OCI-LY1 (cell line): ENCODE measurements at regions not wholly inside any gene's neighbourhood (a gene's known extent, or its start where the extent isn't known, plus 50 kb on each side); places are given as distances from the start of the nearest gene placed in this dataset.

Source experiments
- H2AFZ ChIP-seq: fragments of 200-600 bp; sonication (generic), shearing (Covaris generic); 2 replicates; pipeline ENCODE4 v1.6.0; 2014; ENCODE audit warnings: antibody characterized with exemption, mild to moderate bottlenecking, low read length
- H3F3A ChIP-seq: fragments of 200-600 bp; sonication (generic), shearing (Covaris generic); 2 replicates; pipeline ENCODE4 v1.6.0; 2014; ENCODE audit warnings: mild to moderate bottlenecking, antibody characterized with exemption, low read length, moderate library complexity; ENCODE audit not compliant: insufficient read depth
- H3K27ac ChIP-seq: fragments of 200-600 bp; sonication (generic); 2 replicates; pipeline ENCODE4 v1.5.1; 2014; ENCODE audit warnings: low read length, mixed run types, mild to moderate bottlenecking, low read depth; ENCODE audit not compliant: poor library complexity, severe bottlenecking
- H3K27me3 ChIP-seq: fragments of 200-600 bp; sonication (generic); 2 replicates; pipeline ENCODE4 v1.6.0; 2014; ENCODE audit warnings: antibody characterized with exemption, mild to moderate bottlenecking, low read length, moderate library complexity; ENCODE audit not compliant: insufficient read depth
- H3K36me3 ChIP-seq: fragments of 200-600 bp; sonication (generic); 2 replicates; pipeline ENCODE4 v1.6.1; 2014; ENCODE audit warnings: mild to moderate bottlenecking, antibody characterized with exemption, low read length, moderate library complexity, mixed read lengths; ENCODE audit not compliant: insufficient read depth
- H3K4me1 ChIP-seq: fragments of 200-600 bp; sonication (generic); 2 replicates; pipeline ENCODE4 v1.5.1; 2014; ENCODE audit warnings: mild to moderate bottlenecking, low read length, moderate library complexity; ENCODE audit not compliant: insufficient read depth, severe bottlenecking
- H3K4me2 ChIP-seq: fragments of 200-600 bp; sonication (generic), shearing (Covaris generic); 2 replicates; pipeline ENCODE4 v1.6.1; 2014; ENCODE audit warnings: low read length
- H3K4me3 ChIP-seq: fragments of 200-600 bp; sonication (generic); 2 replicates; pipeline ENCODE4 v1.5.1; 2014; ENCODE audit warnings: low read length, low read depth, mild to moderate bottlenecking, mixed read lengths; ENCODE audit not compliant: poor library complexity, severe bottlenecking
- H3K79me2 ChIP-seq: fragments of 200-600 bp; shearing (Covaris generic); 2 replicates; pipeline ENCODE4 v1.6.1; 2016; ENCODE audit warnings: mixed run types, low read length, mixed read lengths; ENCODE audit not compliant: insufficient read depth
- H3K9ac ChIP-seq: fragments of 200-600 bp; sonication (generic), shearing (Covaris generic); 2 replicates; pipeline ENCODE4 v1.6.1; 2014; ENCODE audit warnings: mild to moderate bottlenecking, low read length, mixed read lengths
- H3K9me2 ChIP-seq: fragments of 200-600 bp; sonication (generic), shearing (Covaris generic); 2 replicates; pipeline ENCODE4 v1.6.1; 2014; ENCODE audit warnings: low read depth, mild to moderate bottlenecking, low read length, mixed read lengths
- H3K9me3 ChIP-seq: fragments of 200-600 bp; shearing (Covaris generic); 2 replicates; pipeline ENCODE4 v1.6.1; 2014; ENCODE audit warnings: low read length, mixed read lengths
- H4K20me1 ChIP-seq: fragments of 200-600 bp; sonication (generic), shearing (Covaris generic); 2 replicates; pipeline ENCODE4 v1.6.0; 2016; ENCODE audit warnings: mild to moderate bottlenecking, low read length; ENCODE audit not compliant: insufficient read depth
- CTCF ChIP-seq: fragments of 200-600 bp; sonication (generic), shearing (Covaris generic); IDR thresholded peaks from 2 replicates; pipeline ENCODE4 v1.5.1; 2017; ENCODE audit warnings: mild to moderate bottlenecking, antibody characterized with exemption, low read length, moderate library complexity, mixed read lengths
- EZH2 ChIP-seq: fragments of 200-600 bp; sonication (generic), shearing (Covaris generic); IDR thresholded peaks from 2 replicates; pipeline ENCODE4 v1.8.0; 2017; ENCODE audit warnings: borderline replicate concordance, mixed run types, mild to moderate bottlenecking, antibody characterized with exemption, low read length, moderate library complexity, mixed read lengths

GRCh38 chr1:221900678-221901077 lies 158.8 kb upstream of the DUSP10 start:
- Histone ChIP-seq H3K36me3 (no peaks in the 10 kb centered on the region), H3K4me3 (no peak overlapping the region), H3K9ac (no peak overlapping the region), H3K79me2 (no peaks in the 10 kb centered on the region), H4K20me1 (no peaks in the 10 kb centered on the region), H3K27ac (no peak overlapping the region), H2AFZ (no peak overlapping the region), H3K27me3 (no peaks in the 10 kb centered on the region), H3K4me1 (no peaks in the 10 kb centered on the region), H3F3A (no peaks in the 10 kb centered on the region), H3K9me3 (no peaks in the 10 kb centered on the region), H3K4me2 (no peak overlapping the region), H3K9me2 (no peaks in the 10 kb centered on the region)
- TF ChIP-seq EZH2 (no peak), CTCF (no peak)

- Histone ChIP-seq H2AFZ (no peak overlapping the region), H3K36me3 (no peaks in the 10 kb centered on the region), H3K4me2 (no peak overlapping the region), H3K27ac (no peak overlapping the region), H3K9ac (no peak overlapping the region), H3F3A (no peaks in the 10 kb centered on the region), H3K9me2 (no peaks in the 10 kb centered on the region), H3K79me2 (no peaks in the 10 kb centered on the region), H3K4me1 (no peaks in the 10 kb centered on the region), H3K27me3 (no peaks in the 10 kb centered on the region), H3K9me3 (no peaks in the 10 kb centered on the region), H4K20me1 (no peaks in the 10 kb centered on the region), H3K4me3 (no peak overlapping the region)
- no peak for TF ChIP-seq CTCF
- TF ChIP-seq EZH2 = no peak
These were observed 155.4 kb upstream of the DUSP10 start for GRCh38 chr1:221897321-221897721.

GRCh38 chr1:221892301-221892830 lies 150.5 kb upstream of the DUSP10 start:
- H3K27ac ChIP-seq = no peak overlapping the region
- H3K9me3 ChIP-seq = no peaks in the 10 kb centered on the region
- no peaks in the 10 kb centered on the region for H3K36me3 ChIP-seq
- H3K4me3 ChIP-seq = no peak overlapping the region
- H3K9me2 ChIP-seq = no peaks in the 10 kb centered on the region
- H3K9ac ChIP-seq = no peak overlapping the region
- H3K4me1 ChIP-seq = peaks cover 4% of the 10 kb centered on the region
- H2AFZ ChIP-seq = no peak overlapping the region
- H4K20me1 ChIP-seq = no peaks in the 10 kb centered on the region
- no peaks in the 10 kb centered on the region for H3K79me2 ChIP-seq
- no peaks in the 10 kb centered on the region for H3K27me3 ChIP-seq
- TF ChIP-seq CTCF = no peak
- TF ChIP-seq EZH2 = no peak
- H3F3A ChIP-seq = no peaks in the 10 kb centered on the region
- no peak overlapping the region for H3K4me2 ChIP-seq
